ENCODE measurements at regions not wholly inside any gene's neighbourhood (a gene's known extent, or its start where the extent isn't known, plus 50 kb on each side); places are given as distances from the start of the nearest gene placed in this dataset.
A peak's percentile ranks its signal among the peaks of the same experiment; 100 is the strongest.

- ChIA-PET CTCF (no interaction called here), POLR2A (no interaction called here)
- ATAC-seq (no peak), DNase-seq (ENCODE audit: low read depth, low spot score) (no peak)
- Histone ChIP-seq H3K9me3 (ENCODE audit: control insufficient read depth, insufficient read depth, low read depth, low read length) (no peaks in the 10 kb centered on the region), H3K4me1 (ENCODE audit: control insufficient read depth, insufficient read depth, low read length) (peaks cover 37% of the 10 kb centered on the region), H3K27me3 (ENCODE audit: control insufficient read depth, insufficient read depth, low read length) (no peaks in the 10 kb centered on the region), H3K36me3 (ENCODE audit: control insufficient read depth, insufficient read depth, low read length) (no peaks in the 10 kb centered on the region), H3K27ac (ENCODE audit: low read length) (peak overlapping the region; percentile 90), H3K4me3 (ENCODE audit: low read depth in 2 of 2, low read length in 2 of 2) (no peak overlapping the region)
- intact Hi-C loops (cut with micrococcal nuclease; ENCODE audit: unreplicated experiment) (no loop called here), in situ Hi-C loops (cut with HindIII; ENCODE audit: low pct_unique_long_range_greater_than_20kb, low sequenced_read_pairs) (no loop called here)
- BruUV-seq (replicated peaks): no TSS peak
- TF ChIP-seq POLR2AphosphoS5 (IDR thresholded peaks at IDR 0.05; ENCODE audit: low read depth, low read length): no peak
These were observed 51.7 kb upstream of the CTPS1 start for GRCh38 chr1:40927781-40928180.

- ChIA-PET CTCF (no interaction called here), POLR2A (no interaction called here)
- DNase-seq (ENCODE audit: low read depth, low spot score): no peak
- no peaks in the 10 kb centered on the region for H3K36me3 ChIP-seq (ENCODE audit: control insufficient read depth, insufficient read depth, low read length)
- no TSS peak for BruUV-seq (replicated peaks)
- no peak overlapping the region for H3K4me3 ChIP-seq (ENCODE audit: low read depth in 2 of 2, low read length in 2 of 2)
- H3K27me3 ChIP-seq (ENCODE audit: control insufficient read depth, insufficient read depth, low read length): no peaks in the 10 kb centered on the region
- peaks cover 28% of the 10 kb centered on the region for H3K4me1 ChIP-seq (ENCODE audit: control insufficient read depth, insufficient read depth, low read length)
- peak overlapping the region; percentile 90 for H3K27ac ChIP-seq (ENCODE audit: low read length)
- in situ Hi-C loops (cut with HindIII; ENCODE audit: low pct_unique_long_range_greater_than_20kb, low sequenced_read_pairs): no loop called here
- H3K9me3 ChIP-seq (ENCODE audit: control insufficient read depth, insufficient read depth, low read depth, low read length): no peaks in the 10 kb centered on the region
- intact Hi-C loops (cut with micrococcal nuclease; ENCODE audit: unreplicated experiment): no loop called here
- no peak for ATAC-seq
- TF ChIP-seq TCF7L2 (IDR thresholded peaks at IDR 0.05; ENCODE audit: low read depth, low read length): no peak
- TF ChIP-seq SIN3A (IDR thresholded peaks at IDR 0.05; ENCODE audit: borderline replicate concordance, insufficient read depth, low read depth, low read length): no peak
- no peak for TF ChIP-seq POLR2AphosphoS5 (IDR thresholded peaks at IDR 0.05; ENCODE audit: low read depth, low read length)
- no peak for TF ChIP-seq REST (IDR thresholded peaks at IDR 0.05; ENCODE audit: insufficient read depth in 1 of 2, low read depth in 2 of 2, low read length in 1 of 2)
- TF ChIP-seq CTCF (IDR thresholded peaks at IDR 0.05): no peak
These were observed 50.8 kb upstream of the CTPS1 start for GRCh38 chr1:40928699-40929098.

GRCh38 chr1:40929155-40929554 is 50.3 kb upstream of the CTPS1 start:
- peak overlapping the region; percentile 46; the same call in 1 of the 2 replicates for H3K27ac ChIP-seq (ENCODE audit: low read length)
- BruUV-seq (replicated peaks): no TSS peak
- DNase-seq (ENCODE audit: low read depth, low spot score): no peak
- H3K27me3 ChIP-seq (ENCODE audit: control insufficient read depth, insufficient read depth, low read length): no peaks in the 10 kb centered on the region
- POLR2A ChIA-PET: no interaction called here
- H3K4me3 ChIP-seq (ENCODE audit: low read depth in 2 of 2, low read length in 2 of 2): no peak overlapping the region
- intact Hi-C loops (cut with micrococcal nuclease; ENCODE audit: unreplicated experiment) (no loop called here), in situ Hi-C loops (cut with HindIII; ENCODE audit: low pct_unique_long_range_greater_than_20kb, low sequenced_read_pairs) (no loop called here)
- no peak for ATAC-seq
- CTCF ChIA-PET: no interaction called here
- no peaks in the 10 kb centered on the region for H3K36me3 ChIP-seq (ENCODE audit: control insufficient read depth, insufficient read depth, low read length)
- H3K4me1 ChIP-seq (ENCODE audit: control insufficient read depth, insufficient read depth, low read length): peaks cover 27% of the 10 kb centered on the region
- TF ChIP-seq CTCF (IDR thresholded peaks at IDR 0.05): no peak
- no peak for TF ChIP-seq SIN3A (IDR thresholded peaks at IDR 0.05; ENCODE audit: borderline replicate concordance, insufficient read depth, low read depth, low read length)
- no peak for TF ChIP-seq REST (IDR thresholded peaks at IDR 0.05; ENCODE audit: insufficient read depth in 1 of 2, low read depth in 2 of 2, low read length in 1 of 2)
- TF ChIP-seq POLR2AphosphoS5 (IDR thresholded peaks at IDR 0.05; ENCODE audit: low read depth, low read length): no peak
- no peak for TF ChIP-seq TCF7L2 (IDR thresholded peaks at IDR 0.05; ENCODE audit: low read depth, low read length)
- H3K9me3 ChIP-seq (ENCODE audit: control insufficient read depth, insufficient read depth, low read depth, low read length): no peaks in the 10 kb centered on the region

All from Panc1 (cell line).